ENCODE measurements at regions not wholly inside any gene's neighbourhood (a gene's known extent, or its start where the extent isn't known, plus 50 kb on each side); places are given as distances from the start of the nearest gene placed in this dataset.

DNA sequence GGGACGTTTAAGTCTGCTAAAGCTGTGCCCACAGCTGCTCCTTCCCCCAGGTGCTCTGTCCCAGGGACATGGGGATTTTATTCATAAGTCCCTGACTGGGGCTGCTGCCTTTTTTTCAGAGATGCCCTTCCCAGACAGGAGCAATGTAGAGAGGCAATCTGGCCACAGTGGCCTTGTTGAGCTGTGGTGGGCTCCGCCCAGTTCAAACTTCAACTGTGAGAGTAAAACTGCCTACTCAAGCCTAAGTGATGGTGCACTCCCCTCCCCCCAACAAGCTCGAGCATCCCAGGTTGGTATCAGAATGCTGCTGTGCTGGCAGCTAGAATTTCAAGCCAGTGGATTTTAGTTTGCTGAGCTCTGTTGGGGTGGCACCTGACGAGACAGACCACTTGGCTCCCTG is 1371.4 kb downstream of the ADGRL3 start:
- no peak for TF ChIP-seq POLR2AphosphoS5 (IDR thresholded peaks at IDR 0.05; ENCODE audit: low read depth, low read length)
- no peak for TF ChIP-seq POLR2A (IDR thresholded peaks at IDR 0.05; ENCODE audit: low read depth, low read length)
- no peak for TF ChIP-seq TAF1 (IDR thresholded peaks at IDR 0.05; ENCODE audit: low read depth, low read length)
